GM12873 (cell line): ENCODE measurements at regions not wholly inside any gene's neighbourhood (a gene's known extent, or its start where the extent isn't known, plus 50 kb on each side); places are given as distances from the start of the nearest gene placed in this dataset.

Source experiments
- TF ChIP-seq, protein P1 (sequence below): IDR thresholded peaks from 2 replicates; pipeline ENCODE4 v1.5.1; 2012; ENCODE audit warnings: low read depth, mild to moderate bottlenecking, moderate library complexity, low read length, control low read depth; ENCODE audit not compliant: insufficient read depth; ENCODE audit errors: missing control alignments

DNA sequence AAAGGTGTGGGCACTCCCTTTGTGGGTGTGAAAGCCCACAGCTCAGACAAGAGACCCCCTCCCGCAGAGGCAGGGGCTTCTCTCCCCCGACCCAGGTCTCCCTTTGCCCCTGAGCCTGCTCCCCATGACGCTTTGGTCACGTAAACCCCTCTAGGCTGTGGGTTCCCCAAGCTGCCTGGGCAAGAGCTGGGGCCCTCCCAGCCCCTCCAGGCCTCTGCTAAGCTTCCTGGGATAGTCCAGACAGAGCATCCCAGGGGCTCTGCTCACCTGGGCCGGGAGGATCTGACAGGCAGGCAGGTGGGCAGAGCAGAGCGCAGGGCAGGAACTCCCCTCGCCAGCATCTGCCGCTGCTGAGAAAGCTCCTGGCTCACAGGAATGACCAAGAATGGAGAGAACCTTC is 177.3 kb downstream of the BANP start:
- TF ChIP-seq, protein P1, sequence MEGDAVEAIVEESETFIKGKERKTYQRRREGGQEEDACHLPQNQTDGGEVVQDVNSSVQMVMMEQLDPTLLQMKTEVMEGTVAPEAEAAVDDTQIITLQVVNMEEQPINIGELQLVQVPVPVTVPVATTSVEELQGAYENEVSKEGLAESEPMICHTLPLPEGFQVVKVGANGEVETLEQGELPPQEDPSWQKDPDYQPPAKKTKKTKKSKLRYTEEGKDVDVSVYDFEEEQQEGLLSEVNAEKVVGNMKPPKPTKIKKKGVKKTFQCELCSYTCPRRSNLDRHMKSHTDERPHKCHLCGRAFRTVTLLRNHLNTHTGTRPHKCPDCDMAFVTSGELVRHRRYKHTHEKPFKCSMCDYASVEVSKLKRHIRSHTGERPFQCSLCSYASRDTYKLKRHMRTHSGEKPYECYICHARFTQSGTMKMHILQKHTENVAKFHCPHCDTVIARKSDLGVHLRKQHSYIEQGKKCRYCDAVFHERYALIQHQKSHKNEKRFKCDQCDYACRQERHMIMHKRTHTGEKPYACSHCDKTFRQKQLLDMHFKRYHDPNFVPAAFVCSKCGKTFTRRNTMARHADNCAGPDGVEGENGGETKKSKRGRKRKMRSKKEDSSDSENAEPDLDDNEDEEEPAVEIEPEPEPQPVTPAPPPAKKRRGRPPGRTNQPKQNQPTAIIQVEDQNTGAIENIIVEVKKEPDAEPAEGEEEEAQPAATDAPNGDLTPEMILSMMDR, result no peak

DNA sequence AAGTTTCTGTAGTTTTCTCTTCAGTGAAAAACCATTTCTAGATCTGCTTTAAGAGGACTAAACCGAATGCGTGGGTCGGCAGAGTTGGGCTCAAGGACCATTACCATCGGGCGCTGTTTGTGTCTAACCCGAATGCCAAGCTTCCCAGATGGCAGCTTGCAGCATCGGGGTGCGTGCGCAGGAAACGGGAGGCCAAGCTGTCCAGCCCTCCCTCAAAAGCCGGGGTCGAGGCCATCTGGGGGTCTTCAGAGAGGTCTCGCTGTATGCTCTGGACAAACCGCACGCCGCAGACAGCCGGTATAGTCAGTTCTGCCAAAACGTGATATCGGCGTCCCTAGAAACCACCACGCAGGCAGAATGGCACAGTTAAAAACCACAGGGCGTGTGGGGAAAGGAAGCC is 178.8 kb downstream of the BANP start:
- TF ChIP-seq, protein P1, result no peak

DNA sequence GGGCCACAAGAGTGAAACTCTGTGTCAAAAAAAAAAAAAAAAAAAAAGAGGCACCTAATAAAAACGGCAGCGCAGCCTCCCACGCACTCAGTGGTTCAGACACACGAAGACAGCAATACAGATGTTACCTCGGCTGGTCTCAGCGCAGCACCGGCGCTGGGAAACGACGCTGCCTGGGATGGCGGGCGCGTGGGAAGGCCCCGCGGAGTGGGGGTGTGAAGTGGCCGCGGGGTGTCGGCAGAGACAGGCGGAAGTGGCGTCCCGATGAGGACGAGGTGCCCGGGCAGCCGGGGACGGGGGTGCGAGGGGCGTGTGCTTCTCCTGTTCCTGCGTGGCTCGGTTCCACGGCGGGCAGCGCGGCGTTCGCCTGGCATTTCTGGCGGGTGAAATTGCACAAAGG is 179.4 kb downstream of the BANP start:
- TF ChIP-seq, protein P1, result no peak

DNA sequence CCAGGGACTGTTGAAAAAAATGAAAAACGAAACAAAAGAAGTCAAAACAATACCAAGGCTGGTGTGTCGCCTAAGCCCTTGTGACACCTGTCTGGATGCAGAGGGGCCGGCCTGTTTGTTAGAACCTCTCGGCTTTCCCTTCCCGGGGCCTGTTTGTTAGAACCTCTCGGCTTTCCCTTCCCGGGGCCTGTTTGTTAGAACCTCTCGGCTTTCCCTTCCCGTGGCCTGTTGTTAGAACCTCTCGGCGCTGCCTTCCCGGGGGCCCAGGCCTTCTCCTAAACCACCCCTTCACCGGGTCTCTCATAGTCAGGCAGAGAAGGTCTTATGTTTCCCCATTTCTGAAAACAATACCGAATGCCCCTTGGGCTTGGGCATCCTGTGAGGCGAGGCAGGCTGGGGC is 180.0 kb downstream of the BANP start:
- TF ChIP-seq, protein P1, result no peak

DNA sequence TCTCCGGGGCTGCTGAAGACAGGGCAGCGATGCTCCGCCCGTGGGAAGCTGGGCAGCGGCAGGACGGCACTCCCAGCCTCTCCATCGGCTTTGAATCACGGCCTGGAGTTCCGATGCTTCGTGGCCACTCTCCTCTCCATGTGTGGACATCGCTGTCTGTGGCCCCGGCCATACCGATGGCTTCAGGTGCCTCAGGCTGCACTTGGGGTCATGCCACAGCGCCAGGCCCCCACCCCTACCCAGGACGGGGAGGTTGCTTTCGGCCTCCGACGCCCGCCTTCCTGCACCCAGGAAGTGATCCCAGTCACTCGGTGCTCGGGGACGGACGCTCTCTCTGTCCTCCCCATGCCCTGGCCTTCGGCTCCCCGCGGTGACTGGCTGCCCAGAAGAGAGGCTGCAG is 180.7 kb downstream of the BANP start:
- TF ChIP-seq, protein P1, result no peak

DNA sequence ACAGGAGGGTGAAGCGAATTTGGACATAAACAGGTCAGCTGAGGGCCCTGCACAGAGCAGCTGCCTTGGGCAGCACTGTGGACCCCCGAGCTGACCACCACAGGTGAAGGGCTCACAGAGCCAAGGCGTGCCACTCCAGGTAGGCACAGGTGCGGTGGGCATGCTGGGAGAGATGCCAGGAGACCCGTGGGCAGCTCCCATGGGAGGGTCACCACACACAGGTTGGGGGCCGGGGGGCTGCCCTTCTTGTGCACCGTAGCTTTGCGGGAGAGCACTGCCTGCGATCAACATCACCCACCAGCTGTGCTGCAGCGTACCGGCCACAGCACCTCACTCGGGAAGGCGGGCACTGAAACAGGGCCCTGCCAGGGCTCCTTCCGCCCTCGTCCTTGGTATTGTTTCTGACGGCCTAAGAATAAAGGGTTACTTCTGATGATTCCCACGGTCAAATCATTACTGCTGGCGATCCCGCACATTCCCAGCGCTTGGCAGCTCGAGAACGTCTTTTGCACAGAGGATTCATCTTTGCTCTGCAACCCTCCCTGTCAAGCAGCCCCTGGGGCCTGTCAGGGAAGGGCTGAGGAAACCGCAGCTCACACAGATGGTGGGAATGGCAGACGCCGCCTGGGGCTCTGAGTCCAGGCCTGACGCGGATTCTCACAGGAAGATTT is 181.7 kb downstream of the BANP start:
- TF ChIP-seq, protein P1, result no peak

DNA sequence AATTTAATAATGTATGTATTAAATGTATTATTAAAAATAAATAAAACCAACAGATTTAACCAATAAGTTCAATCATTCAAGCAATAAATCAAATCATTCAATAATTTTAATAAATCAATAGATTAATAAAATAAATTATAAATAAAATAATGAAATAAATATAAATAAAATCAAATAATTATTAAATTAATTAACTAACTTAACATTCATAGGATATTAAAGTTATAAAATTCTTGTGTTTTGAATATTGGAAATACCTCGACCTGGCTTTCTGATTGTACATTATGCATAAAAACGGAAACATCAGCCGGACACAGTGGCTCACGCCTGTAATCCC is 182.2 kb downstream of the BANP start:
- TF ChIP-seq, protein P1, result no peak
